ENCODE measurements at regions not wholly inside any gene's neighbourhood (a gene's known extent, or its start where the extent isn't known, plus 50 kb on each side); places are given as distances from the start of the nearest gene placed in this dataset.

DNA sequence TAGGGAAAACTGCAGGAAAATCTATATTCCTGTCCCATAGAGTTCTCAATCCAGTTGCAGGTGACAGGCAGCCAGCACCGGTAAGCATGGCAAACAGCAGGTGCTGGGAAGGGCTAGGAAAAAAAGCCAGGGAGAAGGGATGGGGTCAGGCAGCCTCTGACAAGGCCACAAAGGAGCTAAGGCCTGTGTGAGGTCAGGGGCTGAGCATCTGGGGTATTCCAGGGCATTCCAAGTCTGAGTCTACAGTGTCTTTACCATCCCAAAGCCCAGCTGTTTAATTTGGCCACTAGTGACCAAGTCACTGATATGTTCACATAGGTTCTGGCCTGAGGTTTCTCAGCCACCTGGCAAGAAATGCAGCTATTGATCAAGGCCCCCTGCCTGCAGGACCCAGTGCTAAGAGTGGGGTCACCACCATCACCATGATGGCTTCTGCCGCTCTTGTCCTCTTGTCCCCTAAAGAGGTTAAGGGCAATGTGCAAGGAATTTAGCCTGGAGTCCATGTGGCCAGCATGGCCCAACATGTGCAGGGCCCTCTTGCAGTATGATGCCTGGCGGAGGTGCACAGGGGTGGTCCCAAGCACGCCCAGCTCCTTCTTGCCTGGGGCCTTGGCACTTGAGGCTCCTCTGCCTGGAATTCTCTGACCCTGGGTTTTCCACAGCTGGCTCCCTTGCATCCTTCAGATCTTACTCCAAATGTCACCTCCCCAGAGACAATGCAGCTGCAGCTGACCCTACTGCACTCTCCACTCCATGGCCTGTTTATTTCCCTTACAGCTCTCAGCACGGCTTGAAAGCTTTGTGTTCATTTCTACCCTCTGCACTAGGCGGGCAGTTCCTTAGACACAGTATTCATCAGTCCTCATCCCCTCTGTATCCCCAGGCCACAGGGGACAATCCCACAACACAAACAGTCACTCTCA is 213.1 kb downstream of the MSX2 start:
- TF ChIP-seq CTCF (IDR thresholded peaks at IDR 0.05), result no peak
- TF ChIP-seq EP300 (IDR thresholded peaks at IDR 0.05), result no peak
- TF ChIP-seq POLR2A (IDR thresholded peaks at IDR 0.05), result no peak

All from ovary (tissue), 3 donors.